H1 (cell line): ENCODE measurements at regions not wholly inside any gene's neighbourhood (a gene's known extent, or its start where the extent isn't known, plus 50 kb on each side); places are given as distances from the start of the nearest gene placed in this dataset.

Experiments
- CTCF ChIA-PET: fragments of 300-600 bp; sonication (Branson Sonifier 250); formaldehyde crosslinking; loops from one replicate; lab custom pipeline; 2021; ENCODE audit not compliant: partially characterized antibody; lab: Charles Lee
- POLR2A ChIA-PET: fragments of 300-600 bp; sonication (Branson Sonifier 250); formaldehyde crosslinking; loops from one replicate; lab custom pipeline; 2021; ENCODE audit warnings: inconsistent platforms; ENCODE audit not compliant: partially characterized antibody; lab: Charles Lee
- DNase-seq, 2 experiments: peaks; one replicate each; pipeline versions ENCODE4 v3.0.0 to v3.0.0-alpha.2; 2010 to 2022; ENCODE audit warnings: low spot score in 2 of 2, low read depth in 1 of 2, mixed read lengths in 1 of 2
- FAIRE-seq: peaks from 2 replicates; lab custom pipeline; 2011; peaks lifted over from hg19 to GRCh38; lab: Jason Lieb, UNC
- H2AFZ ChIP-seq: 2 replicates; pipeline ENCODE4 v1.8.1; 2012; ENCODE audit warnings: low read length, inconsistent platforms
- H2AK5ac ChIP-seq: 2 replicates; pipeline ENCODE4 v1.6.1; 2013; ENCODE audit warnings: low read depth, low read length
- H2BK120ac ChIP-seq: replicated peaks from 2 replicates; pipeline ENCODE3; 2013; ENCODE audit warnings: low read depth, low read length, inconsistent platforms
- H2BK12ac ChIP-seq: 2 replicates; pipeline ENCODE4 v1.6.1; 2013; ENCODE audit warnings: low read depth, low read length
- H2BK15ac ChIP-seq: 2 replicates; pipeline ENCODE4 v1.6.1; 2013; ENCODE audit warnings: low read length
- H2BK20ac ChIP-seq: 2 replicates; pipeline ENCODE4 v1.6.1; 2013; ENCODE audit warnings: low read length
- H2BK5ac ChIP-seq: 2 replicates; pipeline ENCODE4 v1.6.1; 2013; ENCODE audit warnings: low read depth, low read length
- H3K14ac ChIP-seq: 2 replicates; pipeline ENCODE4 v1.6.1; 2013; ENCODE audit warnings: inconsistent platforms; ENCODE audit not compliant: insufficient read length
- H3K18ac ChIP-seq: 2 replicates; pipeline ENCODE4 v1.6.1; 2013; ENCODE audit warnings: low read length; ENCODE audit errors: extremely low read depth
- H3K23ac ChIP-seq: 2 replicates; pipeline ENCODE4 v1.6.1; 2013; ENCODE audit warnings: inconsistent platforms; ENCODE audit not compliant: insufficient read length
- H3K23me2 ChIP-seq: 2 replicates; pipeline ENCODE4 v1.6.1; 2013; ENCODE audit warnings: low read depth, low read length
- H3K27ac ChIP-seq: 2 replicates; pipeline ENCODE4 v1.6.1; 2011; ENCODE audit warnings: low read depth, low read length, inconsistent platforms
- H3K27me3 ChIP-seq, 4 experiments: replicated peaks in 1 of 4; 1 replicate in 1 of 4; 2 replicates in 3 of 4; pipeline versions ENCODE4 v1.6.1 to v1.8.1; 2011 to 2013; ENCODE audit warnings: low read length in 3 of 4, mild to moderate bottlenecking in 3 of 4, inconsistent platforms in 2 of 4, mixed read lengths in 2 of 4, moderate library complexity in 1 of 4; ENCODE audit not compliant: control insufficient read depth in 3 of 4, insufficient read depth in 3 of 4; ENCODE audit errors: extremely low read depth in 1 of 4
- H3K36me3 ChIP-seq, 4 experiments: 2 replicates each; pipeline versions ENCODE4 v1.6.1 to v1.8.1; 2011 to 2013; ENCODE audit warnings: mild to moderate bottlenecking in 4 of 4, low read length in 3 of 4, moderate library complexity in 2 of 4, control low read depth in 1 of 4, inconsistent platforms in 1 of 4; ENCODE audit not compliant: insufficient read depth in 4 of 4, control insufficient read depth in 2 of 4
- H3K4ac ChIP-seq: replicated peaks from 2 replicates; pipeline ENCODE3; 2013; ENCODE audit warnings: low read length, low read depth, mixed read lengths, inconsistent platforms; ENCODE audit not compliant: insufficient read length
- H3K4me1 ChIP-seq, 4 experiments: replicated peaks in 1 of 4; 1 replicate in 1 of 4; 2 replicates in 3 of 4; pipeline versions ENCODE4 v1.6.1 to v1.8.1; 2011 to 2013; ENCODE audit warnings: low read length in 3 of 4, inconsistent platforms in 2 of 4, mixed read lengths in 1 of 4; ENCODE audit not compliant: insufficient read depth in 4 of 4, control insufficient read depth in 3 of 4
- H3K4me2 ChIP-seq, 2 experiments: 2 replicates each; pipeline versions ENCODE4 v1.6.1 to v1.8.1; 2011 to 2013; ENCODE audit warnings: low read depth in 2 of 2, low read length in 2 of 2, control low read depth in 1 of 2, inconsistent platforms in 1 of 2, mild to moderate bottlenecking in 1 of 2; ENCODE audit not compliant: insufficient read depth in 1 of 2
- H3K4me3 ChIP-seq, 4 experiments: fragments of 200-600, 300-600 bp in 1 of 4; sonication (generic), shearing (Covaris generic), sonication (Bioruptor Twin) in 1 of 4; 2 replicates each; pipeline versions ENCODE4 v1.5.1 to v1.8.1; 2011 to 2016; ENCODE audit warnings: low read length in 4 of 4, low read depth in 3 of 4, control low read depth in 2 of 4, inconsistent platforms in 2 of 4, mild to moderate bottlenecking in 2 of 4, mixed read lengths in 1 of 4, moderate library complexity in 1 of 4; ENCODE audit not compliant: insufficient read depth in 2 of 4; ENCODE audit errors: extremely low read depth in 1 of 4
- H3K56ac ChIP-seq: replicated peaks from 2 replicates; pipeline ENCODE3; 2013; ENCODE audit warnings: low read depth, mild to moderate bottlenecking, mixed read lengths, low read length, inconsistent platforms; ENCODE audit not compliant: insufficient read length
- H3K79me1 ChIP-seq: 2 replicates; pipeline ENCODE4 v1.6.1; 2013; ENCODE audit warnings: low read depth, low read length, control low read depth
- H3K79me2 ChIP-seq, 2 experiments: 2 replicates each; pipeline versions ENCODE4 v1.6.1 to v1.8.1; 2012 to 2013; ENCODE audit warnings: low read length in 2 of 2, mild to moderate bottlenecking in 2 of 2, inconsistent platforms in 1 of 2; ENCODE audit not compliant: insufficient read depth in 2 of 2, control insufficient read depth in 1 of 2
- H3K9ac ChIP-seq, 4 experiments: replicated peaks in 1 of 4; 1 replicate in 1 of 4; 2 replicates in 3 of 4; pipeline versions ENCODE4 v1.6.1 to v1.8.1; 2011 to 2013; ENCODE audit warnings: low read depth in 3 of 4, low read length in 3 of 4, control low read depth in 2 of 4, mild to moderate bottlenecking in 2 of 4, moderate library complexity in 2 of 4, inconsistent platforms in 1 of 4; ENCODE audit errors: extremely low read depth in 1 of 4
- H3K9me3 ChIP-seq, 2 experiments: 2 replicates each; pipeline versions ENCODE4 v1.6.1 to v1.8.1; 2012 to 2013; ENCODE audit warnings: mild to moderate bottlenecking in 2 of 2, moderate library complexity in 2 of 2, control low read depth in 1 of 2, inconsistent platforms in 1 of 2, low read depth in 1 of 2, low read length in 1 of 2, mixed read lengths in 1 of 2; ENCODE audit not compliant: insufficient read depth in 2 of 2
- H4K20me1 ChIP-seq, 2 experiments: replicated peaks in 1 of 2; 2 replicates each; pipeline versions ENCODE3 to v1.8.1; 2011 to 2013; ENCODE audit warnings: inconsistent platforms in 2 of 2, low read length in 2 of 2, mild to moderate bottlenecking in 1 of 2; ENCODE audit not compliant: insufficient read depth in 2 of 2, control insufficient read depth in 1 of 2
- H4K5ac ChIP-seq: 2 replicates; pipeline ENCODE4 v1.6.1; 2013; ENCODE audit warnings: low read length, low read depth, mixed read lengths, inconsistent platforms; ENCODE audit not compliant: insufficient read length
- H4K8ac ChIP-seq: 2 replicates; pipeline ENCODE4 v1.8.0; 2013; ENCODE audit warnings: mild to moderate bottlenecking, moderate library complexity, low read length, inconsistent platforms; ENCODE audit not compliant: insufficient read depth; ENCODE audit errors: extremely low read depth
- H4K91ac ChIP-seq: replicated peaks from 2 replicates; pipeline ENCODE3; 2013; ENCODE audit warnings: low read length, mixed read lengths, inconsistent platforms; ENCODE audit not compliant: insufficient read length
- BACH1 ChIP-seq: IDR thresholded peaks from 2 replicates; pipeline ENCODE4 v1.6.1; 2012; ENCODE audit warnings: low read length, improper control_type of control experiment
- WGBS, 2 experiments: shearing (Covaris generic) in 1 of 2; methylation state at CpG; one replicate each; pipeline versions ENCODE4 v1.1.6 to v1.1.7; 2013 to 2015; ENCODE audit warnings: low lambda C conversion rate in 2 of 2, mixed read lengths in 2 of 2, inconsistent platforms in 1 of 2, low coverage in 1 of 2, missing lambda C conversion rate in 1 of 2; ENCODE audit not compliant: insufficient replicate concordance in 2 of 2, insufficient coverage in 1 of 2, insufficient read length in 1 of 2; ENCODE audit errors: extremely low coverage in 1 of 2, missing lambda C conversion rate in 1 of 2; 5-methylcytosine and 5-hydroxymethylcytosine counted together
- TF ChIP-seq, protein P1 (sequence below): IDR thresholded peaks from 2 replicates; pipeline ENCODE4 v1.6.1; 2011; ENCODE audit warnings: low read length, improper control_type of control experiment

- H2BK12ac ChIP-seq: no peak overlapping the region
- H4K20me1 ChIP-seq: no peaks in the 10 kb centered on the region
- no peak overlapping the region for H3K14ac ChIP-seq
- no peak overlapping the region for H2BK120ac ChIP-seq
- DNase-seq: no peak
- peaks cover 0 to 2% (median under 1%) of the 10 kb centered on the region in 4 experiments; a peak in 2 of 7 replicates for H3K4me1 ChIP-seq
- H3K4ac ChIP-seq: no peak overlapping the region
- no peak overlapping the region for H3K18ac ChIP-seq
- no peak overlapping the region for H3K9ac ChIP-seq
- no peak overlapping the region for H2BK5ac ChIP-seq
- no peak overlapping the region for H2AFZ ChIP-seq
- no peak overlapping the region for H3K4me2 ChIP-seq
- H2BK20ac ChIP-seq: no peak overlapping the region
- H3K79me2 ChIP-seq: no peaks in the 10 kb centered on the region
- WGBS, 2 experiments: 97% methylated on average over 2 of the region's 2 CpGs; no CpG with 5 or more reads in 1 of the 2 experiments
- H4K8ac ChIP-seq: no peak overlapping the region
- POLR2A ChIA-PET: no interaction called here
- no peak overlapping the region for H3K27ac ChIP-seq
- TF ChIP-seq BACH1: no peak
- TF ChIP-seq, protein P1, sequence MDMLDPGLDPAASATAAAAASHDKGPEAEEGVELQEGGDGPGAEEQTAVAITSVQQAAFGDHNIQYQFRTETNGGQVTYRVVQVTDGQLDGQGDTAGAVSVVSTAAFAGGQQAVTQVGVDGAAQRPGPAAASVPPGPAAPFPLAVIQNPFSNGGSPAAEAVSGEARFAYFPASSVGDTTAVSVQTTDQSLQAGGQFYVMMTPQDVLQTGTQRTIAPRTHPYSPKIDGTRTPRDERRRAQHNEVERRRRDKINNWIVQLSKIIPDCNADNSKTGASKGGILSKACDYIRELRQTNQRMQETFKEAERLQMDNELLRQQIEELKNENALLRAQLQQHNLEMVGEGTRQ: no peak
- TF ChIP-seq, all 59 proteins: peak for 0
- H2BK15ac ChIP-seq: no peak overlapping the region
- H3K23me2 ChIP-seq: no peaks in the 10 kb centered on the region
- no peaks in the 10 kb centered on the region for H3K36me3 ChIP-seq
- no peak overlapping the region for H3K4me3 ChIP-seq
- H3K23ac ChIP-seq: no peak overlapping the region
- no peak overlapping the region for H3K56ac ChIP-seq
- no peak overlapping the region for H4K5ac ChIP-seq
- FAIRE-seq: no peak
- CTCF ChIA-PET: no interaction called here
- H3K79me1 ChIP-seq: no peaks in the 10 kb centered on the region
- H4K91ac ChIP-seq: no peak overlapping the region
- no peak overlapping the region for H2AK5ac ChIP-seq
- H3K27me3 ChIP-seq: no peaks in the 10 kb centered on the region
- no peaks in the 10 kb centered on the region for H3K9me3 ChIP-seq
Observed at GRCh38 chr21:16552880-16553279, 823.1 kb downstream of the USP25 start.
